ENCODE measurements at regions not wholly inside any gene's neighbourhood (a gene's known extent, or its start where the extent isn't known, plus 50 kb on each side); places are given as distances from the start of the nearest gene placed in this dataset.
A peak's percentile ranks its signal among the peaks of the same experiment; 100 is the strongest.

DNA sequence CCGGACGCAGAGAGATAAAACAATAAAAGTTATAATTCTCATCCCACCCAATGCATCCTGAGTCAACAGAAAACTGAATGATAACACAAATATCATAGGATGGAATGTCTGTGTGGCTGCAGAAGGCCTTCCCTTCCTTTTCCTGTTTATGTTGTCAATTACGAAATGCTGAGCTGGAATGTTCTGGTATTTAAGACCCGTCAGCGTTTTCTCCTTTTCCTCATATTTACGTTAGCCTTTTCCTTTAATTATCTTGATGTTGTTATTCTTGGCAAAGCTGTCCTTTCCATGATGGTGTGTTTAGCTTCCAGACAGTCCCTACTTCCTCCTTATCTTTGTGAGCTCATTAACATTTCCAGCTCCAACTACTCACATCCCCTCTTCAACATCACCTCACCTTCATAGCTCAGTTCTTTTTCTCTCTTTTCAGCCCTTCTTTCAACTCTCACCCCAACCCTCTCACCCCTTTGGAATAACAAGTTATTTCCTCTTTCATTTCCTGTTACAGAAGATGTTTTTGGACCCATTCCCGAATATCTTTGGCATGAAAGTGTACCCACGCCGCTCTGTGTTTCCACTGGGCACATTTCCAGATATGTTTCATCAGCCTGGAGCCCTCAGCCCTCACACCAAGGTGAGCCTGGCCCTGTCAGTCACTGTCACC, 221.6 kb downstream of the NR2F1-AS1 start:
- TF ChIP-seq, protein P1, sequence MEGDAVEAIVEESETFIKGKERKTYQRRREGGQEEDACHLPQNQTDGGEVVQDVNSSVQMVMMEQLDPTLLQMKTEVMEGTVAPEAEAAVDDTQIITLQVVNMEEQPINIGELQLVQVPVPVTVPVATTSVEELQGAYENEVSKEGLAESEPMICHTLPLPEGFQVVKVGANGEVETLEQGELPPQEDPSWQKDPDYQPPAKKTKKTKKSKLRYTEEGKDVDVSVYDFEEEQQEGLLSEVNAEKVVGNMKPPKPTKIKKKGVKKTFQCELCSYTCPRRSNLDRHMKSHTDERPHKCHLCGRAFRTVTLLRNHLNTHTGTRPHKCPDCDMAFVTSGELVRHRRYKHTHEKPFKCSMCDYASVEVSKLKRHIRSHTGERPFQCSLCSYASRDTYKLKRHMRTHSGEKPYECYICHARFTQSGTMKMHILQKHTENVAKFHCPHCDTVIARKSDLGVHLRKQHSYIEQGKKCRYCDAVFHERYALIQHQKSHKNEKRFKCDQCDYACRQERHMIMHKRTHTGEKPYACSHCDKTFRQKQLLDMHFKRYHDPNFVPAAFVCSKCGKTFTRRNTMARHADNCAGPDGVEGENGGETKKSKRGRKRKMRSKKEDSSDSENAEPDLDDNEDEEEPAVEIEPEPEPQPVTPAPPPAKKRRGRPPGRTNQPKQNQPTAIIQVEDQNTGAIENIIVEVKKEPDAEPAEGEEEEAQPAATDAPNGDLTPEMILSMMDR (IDR thresholded peaks at IDR 0.05; ENCODE audit: insufficient read depth, low read length, missing control alignments) = no peak
- no peak overlapping the region for H3K4me3 ChIP-seq (ENCODE audit: low read depth, low read length)
- POLR2A ChIA-PET = no interaction called here
- CTCF ChIA-PET = no interaction called here
- no peak for DNase-seq (ENCODE audit: low read depth, low spot score)

DNA sequence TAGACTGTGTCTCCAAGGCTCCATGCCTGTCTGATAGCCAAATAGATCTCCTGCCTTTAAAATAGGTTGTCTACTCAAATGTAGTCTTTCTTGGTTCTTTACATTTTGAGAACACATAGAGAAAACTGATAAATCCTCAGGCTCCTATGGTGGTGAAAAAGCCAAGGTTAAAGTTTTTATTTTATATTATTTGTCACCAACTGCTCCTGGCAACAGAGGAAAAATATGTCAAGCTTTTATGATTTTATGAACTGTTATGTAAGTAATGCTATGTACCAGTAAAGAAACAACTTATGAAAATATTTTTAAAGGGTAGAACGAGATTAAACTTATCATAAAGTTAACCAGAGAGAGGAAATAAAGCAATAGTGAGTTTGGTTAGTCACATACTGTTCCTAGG, 222.8 kb downstream of the NR2F1-AS1 start:
- H3K4me3 ChIP-seq (ENCODE audit: low read depth, low read length) = no peak overlapping the region
- no peak for DNase-seq (ENCODE audit: low read depth, low spot score)
- ChIA-PET POLR2A (no interaction called here), CTCF (no interaction called here)
- TF ChIP-seq, protein P1 (IDR thresholded peaks at IDR 0.05; ENCODE audit: insufficient read depth, low read length, missing control alignments) = no peak

DNA sequence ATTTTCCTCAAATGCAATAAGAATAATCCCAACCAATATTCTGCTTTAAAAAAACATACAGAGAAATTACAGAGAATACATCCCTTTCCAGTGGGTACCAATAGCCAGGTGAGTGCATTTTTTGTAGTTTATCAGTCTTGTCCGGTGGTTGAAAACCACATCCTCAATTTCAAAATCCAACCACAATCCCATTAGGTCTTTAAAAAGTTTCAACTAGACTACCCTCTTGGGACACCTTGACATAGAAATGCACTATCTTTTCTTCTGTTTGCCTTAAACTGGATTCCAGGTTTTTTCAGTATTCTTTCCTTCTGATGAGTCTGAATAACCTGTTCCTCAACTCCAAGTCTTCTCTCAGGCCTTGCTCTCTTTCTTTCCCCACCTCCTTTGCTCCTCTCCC, 223.3 kb downstream of the NR2F1-AS1 start:
- TF ChIP-seq, protein P1 (IDR thresholded peaks at IDR 0.05; ENCODE audit: insufficient read depth, low read length, missing control alignments) = no peak
- ChIA-PET CTCF (no interaction called here), POLR2A (no interaction called here)
- no peak overlapping the region for H3K4me3 ChIP-seq (ENCODE audit: low read depth, low read length)
- no peak for DNase-seq (ENCODE audit: low read depth, low spot score)

DNA sequence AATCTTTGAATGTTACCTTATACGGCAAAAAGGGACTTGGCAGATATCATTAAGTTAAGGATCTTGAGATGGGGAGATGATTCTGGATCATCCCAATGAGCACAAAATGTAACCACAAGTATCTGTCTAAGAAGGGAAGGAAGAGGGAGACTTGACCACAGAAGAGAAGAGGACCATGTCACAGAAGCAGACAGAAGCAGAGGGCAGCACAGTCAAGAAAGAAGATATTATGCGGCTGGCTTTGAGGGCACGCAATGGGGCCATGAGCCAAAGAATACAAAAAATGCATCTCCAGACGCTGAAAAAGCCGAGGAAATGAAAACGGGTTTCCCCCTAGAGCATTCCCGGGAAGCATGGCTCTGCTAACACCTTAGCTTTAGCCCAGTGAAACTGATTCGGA, 225.3 kb downstream of the NR2F1-AS1 start:
- POLR2A ChIA-PET = no interaction called here
- H3K4me3 ChIP-seq (ENCODE audit: low read depth, low read length) = no peak overlapping the region
- TF ChIP-seq, protein P1 (IDR thresholded peaks at IDR 0.05; ENCODE audit: insufficient read depth, low read length, missing control alignments) = no peak
- CTCF ChIA-PET = no interaction called here
- DNase-seq (ENCODE audit: low read depth, low spot score) = no peak

DNA sequence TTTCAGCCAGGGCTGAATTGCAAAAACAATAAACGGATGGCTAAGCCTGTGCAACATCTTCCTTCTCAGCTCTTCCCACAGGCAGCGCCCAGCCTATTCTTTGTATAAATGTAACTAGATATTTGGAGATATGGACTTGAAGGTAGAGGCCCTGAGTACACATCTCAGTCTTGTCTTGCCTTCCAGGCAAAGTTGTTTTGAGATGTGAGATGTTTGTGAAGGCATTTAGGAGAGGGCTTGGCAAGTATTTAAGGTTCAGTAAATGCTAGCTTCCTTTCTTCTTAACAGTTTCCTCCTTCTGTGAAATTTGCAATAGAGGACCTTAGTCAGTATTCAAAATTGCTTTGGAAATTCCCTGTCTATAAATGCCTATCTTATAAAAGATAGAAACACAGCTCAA, 228.8 kb downstream of the NR2F1-AS1 start:
- no peak for DNase-seq (ENCODE audit: low read depth, low spot score)
- CTCF ChIA-PET = no interaction called here
- POLR2A ChIA-PET = no interaction called here
- H3K4me3 ChIP-seq (ENCODE audit: low read depth, low read length) = no peak overlapping the region
- TF ChIP-seq, protein P1 (IDR thresholded peaks at IDR 0.05; ENCODE audit: insufficient read depth, low read length, missing control alignments) = no peak

DNA sequence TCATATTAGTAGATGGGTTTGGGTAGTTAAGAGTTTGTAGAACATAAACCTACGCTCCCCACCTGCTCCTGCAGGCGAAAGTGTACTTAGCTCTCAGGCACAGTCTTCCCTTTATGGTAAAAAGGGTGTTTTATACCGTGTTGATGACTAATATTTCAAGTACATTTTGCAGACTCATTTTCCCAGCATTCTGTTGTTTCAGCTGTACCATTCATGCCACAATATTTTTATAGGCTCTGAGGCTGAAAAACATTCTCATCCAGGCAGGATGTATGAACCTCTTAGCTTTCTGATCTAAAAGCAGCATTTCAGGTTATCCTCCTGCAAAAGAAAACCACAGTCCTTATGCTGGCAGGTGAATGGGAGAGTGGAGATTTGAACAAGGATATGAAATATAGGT, 231.4 kb downstream of the NR2F1-AS1 start:
- peak; percentile 70 for DNase-seq (ENCODE audit: low read depth, low spot score)
- ChIA-PET CTCF (interaction anchor here (0.9 kb wide), 1 partner anchor 8 kb away, joined by 3 read pairs; no protein-coding TSS in a partner anchor), POLR2A (no interaction called here)
- TF ChIP-seq, protein P1 (IDR thresholded peaks at IDR 0.05; ENCODE audit: insufficient read depth, low read length, missing control alignments) = no peak
- H3K4me3 ChIP-seq (ENCODE audit: low read depth, low read length) = no peak overlapping the region

Data from AG04449 (cell line).